ENCODE measurements at regions not wholly inside any gene's neighbourhood (a gene's known extent, or its start where the extent isn't known, plus 50 kb on each side); places are given as distances from the start of the nearest gene placed in this dataset.

- TF ChIP-seq CTCF (IDR thresholded peaks at IDR 0.05) (no peak), TCF7L2 (IDR thresholded peaks at IDR 0.05; ENCODE audit: low read depth, low read length) (no peak)
Observed at GRCh38 chr16:60717808-60718207, 1318.4 kb downstream of the CDH8 start.

All from Panc1 (cell line).